ENCODE measurements at regions not wholly inside any gene's neighbourhood (a gene's known extent, or its start where the extent isn't known, plus 50 kb on each side); places are given as distances from the start of the nearest gene placed in this dataset.

GRCh38 chr3:153023896-153024295 is 138.1 kb upstream of the RAP2B start:
- intact Hi-C loops (cut with micrococcal nuclease) = no loop called here
- H3K4me1 ChIP-seq = peaks cover 9% of the 10 kb centered on the region
- H3K27ac ChIP-seq (replicated peaks) = no peak overlapping the region
- H3K36me3 ChIP-seq = no peaks in the 10 kb centered on the region
- no peak for DNase-seq
- H3K4me3 ChIP-seq = no peak overlapping the region
- no peaks in the 10 kb centered on the region for H3K9me3 ChIP-seq (replicated peaks)
- peaks cover 7% of the 10 kb centered on the region for H3K27me3 ChIP-seq (ENCODE audit: low read depth)
- TF ChIP-seq CTCF (IDR thresholded peaks at IDR 0.05; ENCODE audit: borderline replicate concordance) = no peak

- Histone ChIP-seq H3K36me3 (no peaks in the 10 kb centered on the region), H3K27me3 (ENCODE audit: low read depth) (peaks cover 18% of the 10 kb centered on the region), H3K9me3 (replicated peaks) (no peaks in the 10 kb centered on the region), H3K27ac (replicated peaks) (no peak overlapping the region), H3K4me3 (no peak overlapping the region), H3K4me1 (peaks cover 18% of the 10 kb centered on the region)
- DNase-seq = no peak
- intact Hi-C loops (cut with micrococcal nuclease) = no loop called here
- peak; percentile 73 for TF ChIP-seq CTCF (IDR thresholded peaks at IDR 0.05; ENCODE audit: borderline replicate concordance)
These were observed 136.0 kb upstream of the RAP2B start for GRCh38 chr3:153026026-153026425.

- peaks cover 18% of the 10 kb centered on the region for H3K4me1 ChIP-seq
- no peak overlapping the region for H3K27ac ChIP-seq (replicated peaks)
These were observed 133.6 kb upstream of the RAP2B start for GRCh38 chr3:153028381-153028780.

GRCh38 chr3:153029350-153029749 is 132.7 kb upstream of the RAP2B start:
- H3K27ac ChIP-seq (replicated peaks) = no peak overlapping the region

More at GRCh38 chr3:153028381-153028780, 133.6 kb upstream of the RAP2B start:
- Histone ChIP-seq H3K36me3 (no peaks in the 10 kb centered on the region), H3K9me3 (replicated peaks) (no peaks in the 10 kb centered on the region), H3K4me3 (no peak overlapping the region), H3K27me3 (ENCODE audit: low read depth) (peaks cover 18% of the 10 kb centered on the region)
- intact Hi-C loops (cut with micrococcal nuclease) = no loop called here
- DNase-seq = no peak
- TF ChIP-seq CTCF (IDR thresholded peaks at IDR 0.05; ENCODE audit: borderline replicate concordance) = no peak

GRCh38 chr3:153032891-153033290 is 129.1 kb upstream of the RAP2B start:
- intact Hi-C loops (cut with micrococcal nuclease) = loop anchor here (5.0 kb wide), 1 partner anchor 739 kb away; no protein-coding TSS in a partner anchor

More at GRCh38 chr3:153029350-153029749, 132.7 kb upstream of the RAP2B start:
- Histone ChIP-seq H3K27me3 (ENCODE audit: low read depth) (peaks cover 18% of the 10 kb centered on the region), H3K9me3 (replicated peaks) (no peaks in the 10 kb centered on the region), H3K4me1 (peaks cover 18% of the 10 kb centered on the region), H3K36me3 (no peaks in the 10 kb centered on the region), H3K4me3 (no peak overlapping the region)
- intact Hi-C loops (cut with micrococcal nuclease) = no loop called here
- no peak for DNase-seq
- TF ChIP-seq CTCF (IDR thresholded peaks at IDR 0.05; ENCODE audit: borderline replicate concordance) = no peak

More at GRCh38 chr3:153032891-153033290, 129.1 kb upstream of the RAP2B start:
- no peak overlapping the region for H3K4me3 ChIP-seq
- no peaks in the 10 kb centered on the region for H3K36me3 ChIP-seq
- H3K27me3 ChIP-seq (ENCODE audit: low read depth) = peaks cover 11% of the 10 kb centered on the region
- H3K4me1 ChIP-seq = peaks cover 18% of the 10 kb centered on the region
- no peak for TF ChIP-seq CTCF (IDR thresholded peaks at IDR 0.05; ENCODE audit: borderline replicate concordance)
- no peak for DNase-seq
- H3K27ac ChIP-seq (replicated peaks) = no peak overlapping the region
- H3K9me3 ChIP-seq (replicated peaks) = no peaks in the 10 kb centered on the region

Measured in left ventricle myocardium inferior (tissue), 1 donor.